SU-DHL-6 (cell line): ENCODE measurements at regions not wholly inside any gene's neighbourhood (a gene's known extent, or its start where the extent isn't known, plus 50 kb on each side); places are given as distances from the start of the nearest gene placed in this dataset.

Experiments
- EZH2phosphoT487 ChIP-seq: fragments of 200-600 bp; sonication (generic), shearing (Covaris generic); conservative IDR thresholded peaks from 2 replicates; pipeline ENCODE4 v1.6.1; 2018; ENCODE audit warnings: mild to moderate bottlenecking, antibody characterized with exemption, low read length, moderate library complexity, mixed read lengths
- TF ChIP-seq, protein P1 (sequence below): fragments of 200-600 bp; sonication (generic); IDR thresholded peaks from one replicate; pipeline ENCODE4 v1.5.1; 2017; ENCODE audit warnings: antibody characterized with exemption, mild to moderate bottlenecking, low read length, moderate library complexity; ENCODE audit not compliant: insufficient read depth, poor library complexity, severe bottlenecking

DNA sequence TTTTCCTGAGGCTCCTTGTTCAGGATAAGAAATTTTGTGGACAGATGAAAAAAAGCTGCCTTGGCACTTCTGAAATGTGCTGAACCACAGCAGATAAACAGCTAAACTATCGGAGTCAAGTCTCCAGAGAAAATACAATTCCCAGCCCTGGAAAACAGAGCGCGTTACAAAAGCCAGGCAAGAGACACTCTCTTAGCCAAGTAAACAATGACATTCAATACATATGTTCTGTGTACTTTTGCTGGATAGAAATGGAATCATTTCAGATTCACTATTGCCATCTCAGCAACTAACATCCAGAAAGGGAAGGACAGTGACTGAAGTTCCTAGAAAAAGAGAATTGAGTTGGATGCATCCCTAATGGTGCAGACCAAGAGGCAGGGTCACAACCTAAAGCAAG is 196.8 kb upstream of the NRSN1 start:
- TF ChIP-seq, protein P1, sequence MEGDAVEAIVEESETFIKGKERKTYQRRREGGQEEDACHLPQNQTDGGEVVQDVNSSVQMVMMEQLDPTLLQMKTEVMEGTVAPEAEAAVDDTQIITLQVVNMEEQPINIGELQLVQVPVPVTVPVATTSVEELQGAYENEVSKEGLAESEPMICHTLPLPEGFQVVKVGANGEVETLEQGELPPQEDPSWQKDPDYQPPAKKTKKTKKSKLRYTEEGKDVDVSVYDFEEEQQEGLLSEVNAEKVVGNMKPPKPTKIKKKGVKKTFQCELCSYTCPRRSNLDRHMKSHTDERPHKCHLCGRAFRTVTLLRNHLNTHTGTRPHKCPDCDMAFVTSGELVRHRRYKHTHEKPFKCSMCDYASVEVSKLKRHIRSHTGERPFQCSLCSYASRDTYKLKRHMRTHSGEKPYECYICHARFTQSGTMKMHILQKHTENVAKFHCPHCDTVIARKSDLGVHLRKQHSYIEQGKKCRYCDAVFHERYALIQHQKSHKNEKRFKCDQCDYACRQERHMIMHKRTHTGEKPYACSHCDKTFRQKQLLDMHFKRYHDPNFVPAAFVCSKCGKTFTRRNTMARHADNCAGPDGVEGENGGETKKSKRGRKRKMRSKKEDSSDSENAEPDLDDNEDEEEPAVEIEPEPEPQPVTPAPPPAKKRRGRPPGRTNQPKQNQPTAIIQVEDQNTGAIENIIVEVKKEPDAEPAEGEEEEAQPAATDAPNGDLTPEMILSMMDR = no peak
- no peak for TF ChIP-seq EZH2phosphoT487
